Left lung (tissue), 4 donors: ENCODE measurements at regions not wholly inside any gene's neighbourhood (a gene's known extent, or its start where the extent isn't known, plus 50 kb on each side); places are given as distances from the start of the nearest gene placed in this dataset.

Source experiments
- ATAC-seq: fragments of 200-7000 bp; cut with Tn5 transposase; one replicate; pipeline ENCODE4 v1.9.1; 2020; ENCODE audit warnings: moderate library complexity
- DNase-seq, 4 donors: peaks; one replicate each; pipeline ENCODE4 v3.0.0-alpha.2; 2013 to 2020
- H3K27ac ChIP-seq, 2 donors: fragments of 200-600 bp; sonication (generic) in 1 of 2; one replicate each; pipeline versions ENCODE4 v1.5.0 to v1.8.0; 2020 to 2021
- H3K27me3 ChIP-seq, 2 donors: fragments of 200-600 bp; sonication (generic) in 1 of 2; one replicate each; pipeline versions ENCODE4 v1.5.0 to v1.8.0; 2020 to 2021
- H3K36me3 ChIP-seq, 2 donors: fragments of 200-600 bp; sonication (generic) in 1 of 2; one replicate each; pipeline versions ENCODE4 v1.5.0 to v1.8.0; 2020 to 2021
- H3K4me1 ChIP-seq, 2 donors: fragments of 200-600 bp; one replicate each; pipeline ENCODE4 v1.8.0; 2021
- H3K4me3 ChIP-seq, 2 donors: fragments of 200-600 bp; sonication (generic) in 1 of 2; one replicate each; pipeline versions ENCODE4 v1.5.0 to v1.8.0; 2020 to 2021; ENCODE audit warnings: mild to moderate bottlenecking in 1 of 2
- H3K9me3 ChIP-seq, 2 donors: fragments of 200-600 bp; sonication (generic) in 1 of 2; one replicate each; pipeline versions ENCODE4 v1.5.0 to v1.8.0; 2020 to 2021
- intact Hi-C, 2 donors: fragments of 100-400 bp; cut with DNase I; formaldehyde crosslinking; loops; one replicate each; pipeline versions ENCODE4 v1.11.2 to v1.14.2; 2022
- TF ChIP-seq, protein P1 (sequence below), 2 donors: fragments of 200-600 bp; sonication (generic) in 1 of 2; IDR thresholded peaks; one replicate each; pipeline versions ENCODE4 v1.5.0 to v1.8.0; 2021; ENCODE audit warnings: antibody characterized with exemption in 2 of 2
- donor health status: DM: no; HTN: yes; CAD: no.
- donor health status: DM: no; HTN: no; CAD: no.

GRCh38 chr3:27910456-27910855, 188.3 kb upstream of the EOMES start:
- intact Hi-C loops = no loop called here
- Histone ChIP-seq H3K4me1 (no peaks in the 10 kb centered on the region), H3K4me3 (no peak overlapping the region), H3K27me3 (no peaks in the 10 kb centered on the region), H3K27ac (peak overlapping the region in 1 of 2 donors; percentile 14), H3K9me3 (no peaks in the 10 kb centered on the region), H3K36me3 (no peaks in the 10 kb centered on the region)
- TF ChIP-seq, protein P1, sequence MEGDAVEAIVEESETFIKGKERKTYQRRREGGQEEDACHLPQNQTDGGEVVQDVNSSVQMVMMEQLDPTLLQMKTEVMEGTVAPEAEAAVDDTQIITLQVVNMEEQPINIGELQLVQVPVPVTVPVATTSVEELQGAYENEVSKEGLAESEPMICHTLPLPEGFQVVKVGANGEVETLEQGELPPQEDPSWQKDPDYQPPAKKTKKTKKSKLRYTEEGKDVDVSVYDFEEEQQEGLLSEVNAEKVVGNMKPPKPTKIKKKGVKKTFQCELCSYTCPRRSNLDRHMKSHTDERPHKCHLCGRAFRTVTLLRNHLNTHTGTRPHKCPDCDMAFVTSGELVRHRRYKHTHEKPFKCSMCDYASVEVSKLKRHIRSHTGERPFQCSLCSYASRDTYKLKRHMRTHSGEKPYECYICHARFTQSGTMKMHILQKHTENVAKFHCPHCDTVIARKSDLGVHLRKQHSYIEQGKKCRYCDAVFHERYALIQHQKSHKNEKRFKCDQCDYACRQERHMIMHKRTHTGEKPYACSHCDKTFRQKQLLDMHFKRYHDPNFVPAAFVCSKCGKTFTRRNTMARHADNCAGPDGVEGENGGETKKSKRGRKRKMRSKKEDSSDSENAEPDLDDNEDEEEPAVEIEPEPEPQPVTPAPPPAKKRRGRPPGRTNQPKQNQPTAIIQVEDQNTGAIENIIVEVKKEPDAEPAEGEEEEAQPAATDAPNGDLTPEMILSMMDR (IDR thresholded peaks at IDR 0.05) = no peak
- DNase-seq = no peak
- peak; percentile 35 for ATAC-seq

- Histone ChIP-seq H3K27me3 (no peaks in the 10 kb centered on the region), H3K4me1 (no peaks in the 10 kb centered on the region), H3K27ac (no peak overlapping the region), H3K4me3 (no peak overlapping the region), H3K9me3 (no peaks in the 10 kb centered on the region), H3K36me3 (no peaks in the 10 kb centered on the region)
- DNase-seq (no peak), ATAC-seq (no peak)
- TF ChIP-seq, protein P1 (IDR thresholded peaks at IDR 0.05) = no peak
- intact Hi-C loops = no loop called here
Observed at GRCh38 chr3:27914199-27914598, 192.1 kb upstream of the EOMES start.

GRCh38 chr3:27923349-27924068, 201.4 kb upstream of the EOMES start:
- no peaks in the 10 kb centered on the region for H3K4me1 ChIP-seq
- no peaks in the 10 kb centered on the region for H3K36me3 ChIP-seq
- no peak overlapping the region for H3K4me3 ChIP-seq
- no peaks in the 10 kb centered on the region for H3K9me3 ChIP-seq
- DNase-seq (no peak), ATAC-seq (no peak)
- TF ChIP-seq, protein P1 (IDR thresholded peaks at IDR 0.05) = no peak
- H3K27ac ChIP-seq = no peak overlapping the region
- intact Hi-C loops = no loop called here
- H3K27me3 ChIP-seq = no peaks in the 10 kb centered on the region

DNA sequence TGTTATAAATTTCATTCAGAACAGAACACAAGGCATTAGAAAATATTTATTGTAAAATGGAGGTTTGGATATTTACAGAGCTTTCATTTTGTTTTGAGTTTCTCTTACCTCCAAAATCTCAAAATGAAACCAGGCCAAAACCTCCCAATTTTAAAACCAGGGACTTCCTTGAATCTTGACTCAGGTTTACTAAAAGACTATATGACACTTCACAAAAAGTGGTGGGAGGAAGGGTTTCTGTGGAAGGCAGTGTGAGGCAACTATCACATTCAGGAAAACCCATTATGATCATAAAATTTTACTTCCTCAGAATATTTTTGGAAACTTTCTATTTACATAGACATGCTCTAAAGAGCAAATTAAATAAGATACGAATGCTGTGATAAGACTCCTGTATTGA, 205.8 kb upstream of the EOMES start:
- no peaks in the 10 kb centered on the region for H3K9me3 ChIP-seq
- H3K4me1 ChIP-seq = no peaks in the 10 kb centered on the region
- DNase-seq (no peak), ATAC-seq (no peak)
- intact Hi-C loops = no loop called here
- no peaks in the 10 kb centered on the region for H3K27me3 ChIP-seq
- TF ChIP-seq, protein P1 (IDR thresholded peaks at IDR 0.05) = no peak
- H3K27ac ChIP-seq = no peak overlapping the region
- no peaks in the 10 kb centered on the region for H3K36me3 ChIP-seq
- H3K4me3 ChIP-seq = no peak overlapping the region

DNA sequence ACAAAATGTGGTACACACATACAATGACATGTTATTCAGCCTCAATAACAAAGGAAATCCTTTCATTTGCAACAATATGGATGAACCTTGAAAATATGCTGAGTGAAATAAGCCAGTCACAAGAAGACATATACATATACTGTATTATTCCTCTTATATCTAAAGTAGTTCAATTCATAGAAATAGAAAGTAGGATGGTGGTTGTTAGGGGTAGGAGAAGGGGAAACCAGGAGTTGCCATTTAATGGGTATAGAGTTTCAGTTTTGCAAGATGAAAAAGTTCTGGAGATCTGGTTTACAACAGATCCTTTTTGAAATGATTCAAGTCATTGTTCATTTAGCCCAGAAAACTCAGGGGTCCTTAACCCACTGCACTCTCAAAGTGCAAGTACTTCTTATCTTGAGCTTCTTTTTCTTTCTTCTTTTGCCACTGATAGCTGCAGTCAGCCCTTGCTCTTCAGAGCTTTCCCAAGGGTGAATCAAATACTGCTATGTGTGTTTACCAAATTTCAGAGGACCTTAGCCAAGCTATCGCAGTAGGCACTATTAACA, 208.0 kb upstream of the EOMES start:
- H3K9me3 ChIP-seq = no peaks in the 10 kb centered on the region
- no peak overlapping the region for H3K4me3 ChIP-seq
- DNase-seq = no peak
- no peaks in the 10 kb centered on the region for H3K27me3 ChIP-seq
- H3K36me3 ChIP-seq = no peaks in the 10 kb centered on the region
- ATAC-seq = no peak
- H3K4me1 ChIP-seq = no peaks in the 10 kb centered on the region
- TF ChIP-seq, protein P1 (IDR thresholded peaks at IDR 0.05) = no peak
- H3K27ac ChIP-seq = no peak overlapping the region
- intact Hi-C loops = no loop called here
